Nephron (organoid): ENCODE measurements at regions not wholly inside any gene's neighbourhood (a gene's known extent, or its start where the extent isn't known, plus 50 kb on each side); places are given as distances from the start of the nearest gene placed in this dataset.
A peak's percentile ranks its signal among the peaks of the same experiment; 100 is the strongest.

Source experiments
- H3K27ac Mint-ChIP-seq, 3 experiments: 2 replicates each; pipeline ENCODE4 v1.8.0; 2020; ENCODE audit warnings: mixed read lengths in 3 of 3, mild to moderate bottlenecking in 2 of 3, moderate library complexity in 1 of 3
- H3K27me3 Mint-ChIP-seq: 2 replicates; pipeline ENCODE4 v1.8.0; 2021; ENCODE audit warnings: low read depth, mild to moderate bottlenecking, moderate library complexity, mixed read lengths
- H3K36me3 Mint-ChIP-seq: 2 replicates; pipeline ENCODE4 v1.8.0; 2020; ENCODE audit warnings: low read depth, mixed read lengths
- H3K4me1 Mint-ChIP-seq: 2 replicates; pipeline ENCODE4 v1.8.0; 2020; ENCODE audit warnings: mixed read lengths
- H3K4me3 Mint-ChIP-seq, 3 experiments: 2 replicates each; pipeline ENCODE4 v1.8.0; 2020; ENCODE audit warnings: mild to moderate bottlenecking in 3 of 3, mixed read lengths in 3 of 3, moderate library complexity in 2 of 3
- H3K9me3 Mint-ChIP-seq: 2 replicates; pipeline ENCODE4 v1.8.0; 2020; ENCODE audit warnings: mixed read lengths
- TF ChIP-seq, protein P1 (sequence below), 3 experiments: fragments of 200-600 bp; sonication (generic); IDR thresholded peaks; one replicate each; pipeline ENCODE4 v1.5.0; 2021; ENCODE audit warnings: antibody characterized with exemption in 3 of 3; ENCODE audit not compliant: unreplicated experiment in 3 of 3

DNA sequence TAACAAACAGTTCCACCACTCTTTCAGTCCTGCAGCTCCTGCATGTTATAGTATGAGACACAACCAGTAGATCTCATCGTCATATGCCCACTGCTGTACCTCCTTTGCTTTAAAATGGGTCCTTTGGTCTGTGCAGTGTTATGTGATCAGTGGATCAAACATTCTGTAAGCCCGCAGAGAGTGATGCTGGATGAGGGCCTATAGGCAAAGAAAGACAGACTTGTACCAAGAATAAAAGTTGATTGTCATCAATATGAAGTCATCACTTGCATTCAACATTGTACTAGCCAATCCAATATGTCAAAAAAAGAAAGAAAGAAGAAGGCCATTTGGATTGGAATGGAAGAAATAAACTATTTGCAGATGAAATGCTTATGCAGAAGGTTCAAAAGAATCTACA lies 79.8 kb upstream of the PHYHIPL start:
- Mint-ChIP-seq H3K4me3 (no peak overlapping the region), H3K9me3 (no peaks in the 10 kb centered on the region), H3K27me3 (no peaks in the 10 kb centered on the region), H3K27ac (peak overlapping the region in 1 of 3 experiments; percentile 49), H3K36me3 (no peaks in the 10 kb centered on the region), H3K4me1 (peaks cover 32% of the 10 kb centered on the region)
- TF ChIP-seq, protein P1, sequence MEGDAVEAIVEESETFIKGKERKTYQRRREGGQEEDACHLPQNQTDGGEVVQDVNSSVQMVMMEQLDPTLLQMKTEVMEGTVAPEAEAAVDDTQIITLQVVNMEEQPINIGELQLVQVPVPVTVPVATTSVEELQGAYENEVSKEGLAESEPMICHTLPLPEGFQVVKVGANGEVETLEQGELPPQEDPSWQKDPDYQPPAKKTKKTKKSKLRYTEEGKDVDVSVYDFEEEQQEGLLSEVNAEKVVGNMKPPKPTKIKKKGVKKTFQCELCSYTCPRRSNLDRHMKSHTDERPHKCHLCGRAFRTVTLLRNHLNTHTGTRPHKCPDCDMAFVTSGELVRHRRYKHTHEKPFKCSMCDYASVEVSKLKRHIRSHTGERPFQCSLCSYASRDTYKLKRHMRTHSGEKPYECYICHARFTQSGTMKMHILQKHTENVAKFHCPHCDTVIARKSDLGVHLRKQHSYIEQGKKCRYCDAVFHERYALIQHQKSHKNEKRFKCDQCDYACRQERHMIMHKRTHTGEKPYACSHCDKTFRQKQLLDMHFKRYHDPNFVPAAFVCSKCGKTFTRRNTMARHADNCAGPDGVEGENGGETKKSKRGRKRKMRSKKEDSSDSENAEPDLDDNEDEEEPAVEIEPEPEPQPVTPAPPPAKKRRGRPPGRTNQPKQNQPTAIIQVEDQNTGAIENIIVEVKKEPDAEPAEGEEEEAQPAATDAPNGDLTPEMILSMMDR (IDR thresholded peaks at IDR 0.05; ENCODE audit: unreplicated experiment in 3 of 3), result no peak

DNA sequence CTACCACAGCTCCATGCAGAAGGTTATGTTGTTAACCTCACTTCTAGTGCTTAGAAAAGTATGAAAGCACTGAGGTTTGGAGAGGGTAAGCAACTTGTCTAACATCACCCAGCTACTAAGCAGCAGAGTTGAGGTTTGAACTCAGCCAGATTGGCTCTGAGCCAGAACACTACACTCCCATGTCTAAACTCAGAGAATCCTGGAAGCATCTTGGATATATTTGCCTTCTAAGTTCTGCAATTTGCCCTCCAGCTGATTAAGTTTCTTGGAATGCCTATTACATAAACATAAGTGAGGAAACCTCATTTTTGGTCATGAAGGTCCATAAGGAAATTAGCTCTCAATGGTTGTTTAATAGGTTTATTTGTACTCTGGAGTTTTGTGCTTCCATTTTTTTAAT lies 78.1 kb upstream of the PHYHIPL start:
- H3K36me3 Mint-ChIP-seq, result no peaks in the 10 kb centered on the region
- H3K4me3 Mint-ChIP-seq, result no peak overlapping the region
- peak overlapping the region; percentile 78 to 96 (median 88) for H3K27ac Mint-ChIP-seq
- no peaks in the 10 kb centered on the region for H3K27me3 Mint-ChIP-seq
- peaks cover 18% of the 10 kb centered on the region for H3K4me1 Mint-ChIP-seq
- no peaks in the 10 kb centered on the region for H3K9me3 Mint-ChIP-seq
- TF ChIP-seq, protein P1 (IDR thresholded peaks at IDR 0.05; ENCODE audit: unreplicated experiment in 3 of 3), result no peak

DNA sequence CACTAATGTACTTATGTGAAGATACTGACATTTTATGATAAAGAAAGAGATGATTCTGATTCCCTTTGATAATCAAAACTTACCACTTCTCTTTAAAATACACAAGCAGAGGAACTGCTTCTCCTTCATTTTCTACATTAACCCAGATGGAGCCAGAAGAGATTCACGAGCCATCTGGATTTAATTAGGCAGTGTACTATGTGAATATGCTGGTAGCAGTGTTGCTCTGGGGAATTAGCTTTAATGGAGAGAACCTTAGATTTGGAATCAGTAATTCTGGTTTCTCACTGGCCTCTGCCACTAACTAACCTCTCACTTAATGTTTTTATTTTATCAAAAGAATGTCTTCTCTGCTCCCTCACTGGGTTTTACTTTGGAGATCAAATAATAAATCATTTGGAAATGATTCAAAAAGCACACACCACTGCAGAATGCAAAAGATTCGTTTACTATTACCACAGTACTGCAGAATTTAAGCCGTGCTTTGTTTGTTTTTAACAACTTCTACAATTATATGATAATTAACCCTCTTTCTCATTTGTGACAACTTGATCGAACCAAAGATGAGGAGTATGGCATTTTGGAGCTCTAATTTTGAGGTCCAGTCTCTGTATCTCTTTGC lies 77.5 kb upstream of the PHYHIPL start:
- peaks cover 19% of the 10 kb centered on the region for H3K4me1 Mint-ChIP-seq
- no peaks in the 10 kb centered on the region for H3K9me3 Mint-ChIP-seq
- H3K27me3 Mint-ChIP-seq, result no peaks in the 10 kb centered on the region
- peak overlapping the region in 1 of 3 experiments; percentile 14 for H3K4me3 Mint-ChIP-seq
- peak overlapping the region; percentile 78 to 96 (median 88) for H3K27ac Mint-ChIP-seq
- no peaks in the 10 kb centered on the region for H3K36me3 Mint-ChIP-seq
- TF ChIP-seq, protein P1 (IDR thresholded peaks at IDR 0.05; ENCODE audit: unreplicated experiment in 3 of 3), result no peak

DNA sequence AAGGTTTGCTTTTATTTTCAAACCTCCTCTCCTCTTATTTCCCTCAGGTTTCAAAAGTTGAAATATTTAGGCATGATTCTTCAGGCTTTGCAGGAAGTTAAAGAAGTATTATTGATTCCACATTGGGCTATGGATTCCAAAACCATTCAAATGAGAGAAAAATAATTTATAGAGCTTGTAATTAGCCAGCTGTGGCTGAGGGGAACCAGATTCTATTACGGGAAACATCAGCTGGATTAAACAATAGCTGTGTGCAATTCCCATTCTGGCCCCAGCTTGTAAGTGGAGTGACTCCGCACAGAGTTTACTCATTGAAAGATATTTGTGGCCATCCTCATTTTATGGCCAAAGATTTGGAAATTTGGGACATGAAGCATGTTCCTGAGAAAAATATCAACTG lies 77.0 kb upstream of the PHYHIPL start:
- no peaks in the 10 kb centered on the region for H3K36me3 Mint-ChIP-seq
- H3K9me3 Mint-ChIP-seq, result no peaks in the 10 kb centered on the region
- H3K4me3 Mint-ChIP-seq, result no peak overlapping the region
- H3K27me3 Mint-ChIP-seq, result no peaks in the 10 kb centered on the region
- H3K27ac Mint-ChIP-seq, result peak overlapping the region; percentile 78 to 96 (median 88)
- TF ChIP-seq, protein P1 (IDR thresholded peaks at IDR 0.05; ENCODE audit: unreplicated experiment in 3 of 3), result peak in 1 of 3 experiments; percentile 1
- peaks cover 23% of the 10 kb centered on the region for H3K4me1 Mint-ChIP-seq

DNA sequence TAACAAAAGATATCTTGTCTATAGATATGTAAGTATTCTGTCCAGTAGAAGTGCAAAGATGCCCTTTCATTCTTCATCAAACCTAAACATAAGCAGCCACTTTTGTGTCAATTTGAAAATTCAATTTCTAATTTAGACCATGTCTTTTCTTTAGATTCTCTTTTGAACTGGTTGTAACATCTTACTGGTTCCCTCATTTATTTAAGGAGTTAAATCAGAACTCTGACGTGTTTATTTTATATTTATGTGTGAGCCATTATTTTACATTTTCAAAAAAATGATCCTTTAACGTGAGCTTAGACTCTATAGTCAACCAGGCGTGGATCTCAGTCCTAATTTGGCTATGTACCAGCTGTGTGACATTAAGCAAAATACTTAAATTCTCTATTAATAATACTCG lies 74.0 kb upstream of the PHYHIPL start:
- peaks cover 37% of the 10 kb centered on the region for H3K4me1 Mint-ChIP-seq
- H3K4me3 Mint-ChIP-seq, result no peak overlapping the region
- H3K27me3 Mint-ChIP-seq, result no peaks in the 10 kb centered on the region
- no peak overlapping the region for H3K27ac Mint-ChIP-seq
- H3K36me3 Mint-ChIP-seq, result no peaks in the 10 kb centered on the region
- TF ChIP-seq, protein P1 (IDR thresholded peaks at IDR 0.05; ENCODE audit: unreplicated experiment in 3 of 3), result no peak
- H3K9me3 Mint-ChIP-seq, result no peaks in the 10 kb centered on the region

DNA sequence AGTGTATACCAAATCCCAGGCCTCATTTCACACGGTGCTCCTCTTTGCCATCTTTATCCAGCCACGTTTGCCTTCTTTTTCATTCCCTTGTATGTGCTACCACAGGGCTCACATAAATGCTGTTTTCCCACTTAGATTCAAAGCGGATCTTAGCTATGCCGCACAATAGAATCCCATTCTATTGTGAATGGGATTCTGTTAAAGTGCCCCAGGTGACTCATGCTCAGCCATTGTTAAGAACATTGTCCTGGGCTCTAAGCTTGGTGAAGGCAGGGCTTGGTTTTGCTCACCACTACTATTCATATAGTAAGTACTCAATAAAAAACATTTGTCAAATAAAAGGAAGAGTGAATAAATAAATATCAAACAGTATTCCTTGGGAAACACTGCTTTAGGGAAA lies 72.3 kb upstream of the PHYHIPL start:
- H3K4me1 Mint-ChIP-seq, result peaks cover 47% of the 10 kb centered on the region
- H3K27me3 Mint-ChIP-seq, result no peaks in the 10 kb centered on the region
- no peaks in the 10 kb centered on the region for H3K36me3 Mint-ChIP-seq
- no peaks in the 10 kb centered on the region for H3K9me3 Mint-ChIP-seq
- TF ChIP-seq, protein P1 (IDR thresholded peaks at IDR 0.05; ENCODE audit: unreplicated experiment in 3 of 3), result no peak
- no peak overlapping the region for H3K4me3 Mint-ChIP-seq
- peak overlapping the region in 2 of 3 experiments; percentile 31 to 48 for H3K27ac Mint-ChIP-seq
